Loucy (cell line): ENCODE measurements at regions not wholly inside any gene's neighbourhood (a gene's known extent, or its start where the extent isn't known, plus 50 kb on each side); places are given as distances from the start of the nearest gene placed in this dataset.

Source experiments
- EZH2phosphoT487 ChIP-seq: fragments of 200-600 bp; IDR thresholded peaks from 2 replicates; pipeline ENCODE4 v1.6.1; 2018; ENCODE audit warnings: antibody characterized with exemption, mild to moderate bottlenecking, moderate library complexity, borderline replicate concordance
- TF ChIP-seq, protein P1 (sequence below): fragments of 200-600 bp; sonication (generic); conservative IDR thresholded peaks from 2 replicates; pipeline ENCODE4 v1.5.1; 2014; ENCODE audit warnings: mild to moderate bottlenecking, antibody characterized with exemption, low read length

DNA sequence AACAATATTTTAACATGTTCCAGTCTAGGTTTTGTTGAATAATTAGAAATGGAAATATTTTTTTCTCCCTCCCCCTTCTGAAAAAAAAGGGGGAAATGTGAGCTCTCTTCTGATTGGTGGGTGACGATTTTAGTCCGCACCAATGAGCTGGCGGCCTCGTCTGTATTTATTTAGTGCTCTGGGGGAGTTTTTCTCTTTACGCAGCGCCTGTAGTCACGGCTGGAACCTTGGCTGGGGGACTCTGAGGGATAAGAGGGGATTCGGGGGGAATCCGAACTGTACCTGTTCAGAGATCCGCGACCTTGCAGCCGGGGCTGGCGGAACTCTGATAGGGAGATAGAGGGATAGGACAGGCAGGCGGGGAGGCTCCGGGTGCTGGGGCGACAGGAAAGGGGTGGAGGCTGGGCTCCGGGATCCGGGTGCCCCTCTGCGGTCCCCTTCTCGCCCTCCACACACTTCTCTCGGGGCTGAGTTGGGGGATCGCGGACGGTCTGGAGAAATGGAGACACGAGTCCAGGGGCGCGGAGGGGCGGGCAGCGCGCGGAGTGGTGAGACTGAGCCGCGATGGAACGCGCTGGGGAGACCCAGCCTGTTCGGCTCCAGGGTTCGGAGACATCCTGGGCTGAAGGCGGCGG lies 99.7 kb upstream of the HSD17B12 start:
- TF ChIP-seq, protein P1, sequence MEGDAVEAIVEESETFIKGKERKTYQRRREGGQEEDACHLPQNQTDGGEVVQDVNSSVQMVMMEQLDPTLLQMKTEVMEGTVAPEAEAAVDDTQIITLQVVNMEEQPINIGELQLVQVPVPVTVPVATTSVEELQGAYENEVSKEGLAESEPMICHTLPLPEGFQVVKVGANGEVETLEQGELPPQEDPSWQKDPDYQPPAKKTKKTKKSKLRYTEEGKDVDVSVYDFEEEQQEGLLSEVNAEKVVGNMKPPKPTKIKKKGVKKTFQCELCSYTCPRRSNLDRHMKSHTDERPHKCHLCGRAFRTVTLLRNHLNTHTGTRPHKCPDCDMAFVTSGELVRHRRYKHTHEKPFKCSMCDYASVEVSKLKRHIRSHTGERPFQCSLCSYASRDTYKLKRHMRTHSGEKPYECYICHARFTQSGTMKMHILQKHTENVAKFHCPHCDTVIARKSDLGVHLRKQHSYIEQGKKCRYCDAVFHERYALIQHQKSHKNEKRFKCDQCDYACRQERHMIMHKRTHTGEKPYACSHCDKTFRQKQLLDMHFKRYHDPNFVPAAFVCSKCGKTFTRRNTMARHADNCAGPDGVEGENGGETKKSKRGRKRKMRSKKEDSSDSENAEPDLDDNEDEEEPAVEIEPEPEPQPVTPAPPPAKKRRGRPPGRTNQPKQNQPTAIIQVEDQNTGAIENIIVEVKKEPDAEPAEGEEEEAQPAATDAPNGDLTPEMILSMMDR = no peak
- no peak for TF ChIP-seq EZH2phosphoT487
